Upper lobe of right lung (tissue), 1 donor: ENCODE measurements at regions not wholly inside any gene's neighbourhood (a gene's known extent, or its start where the extent isn't known, plus 50 kb on each side); places are given as distances from the start of the nearest gene placed in this dataset.

Experiments
- ATAC-seq: fragments of 200-7000 bp; cut with Tn5 transposase; one replicate; pipeline ENCODE4 v1.9.1; 2020; ENCODE audit warnings: mild to moderate bottlenecking, moderate library complexity
- DNase-seq: peaks from one replicate; pipeline ENCODE4 v3.0.0-alpha.2; 2020
- H3K27ac ChIP-seq: fragments of 200-600 bp; one replicate; pipeline ENCODE4 v1.8.0; 2022
- H3K27me3 ChIP-seq: fragments of 200-600 bp; one replicate; pipeline ENCODE4 v1.8.0; 2022; ENCODE audit warnings: mild to moderate bottlenecking
- H3K36me3 ChIP-seq: fragments of 200-600 bp; one replicate; pipeline ENCODE4 v1.8.0; 2022
- H3K4me1 ChIP-seq: fragments of 200-600 bp; one replicate; pipeline ENCODE4 v1.8.0; 2022
- H3K4me3 ChIP-seq: fragments of 200-600 bp; one replicate; pipeline ENCODE4 v1.8.0; 2022; ENCODE audit warnings: mild to moderate bottlenecking
- H3K9me3 ChIP-seq: fragments of 200-600 bp; one replicate; pipeline ENCODE4 v1.8.0; 2022
- intact Hi-C: fragments of 100-400 bp; cut with DNase I; formaldehyde crosslinking; loops from one replicate; pipeline ENCODE4 v1.11.0; 2022
- TF ChIP-seq, protein P1 (sequence below): fragments of 200-600 bp; IDR thresholded peaks from one replicate; pipeline ENCODE4 v1.8.0; 2022; ENCODE audit warnings: antibody characterized with exemption
- donor health status: DM: no; HTN: yes; CAD: no; lungs with severe emphysema.

DNA sequence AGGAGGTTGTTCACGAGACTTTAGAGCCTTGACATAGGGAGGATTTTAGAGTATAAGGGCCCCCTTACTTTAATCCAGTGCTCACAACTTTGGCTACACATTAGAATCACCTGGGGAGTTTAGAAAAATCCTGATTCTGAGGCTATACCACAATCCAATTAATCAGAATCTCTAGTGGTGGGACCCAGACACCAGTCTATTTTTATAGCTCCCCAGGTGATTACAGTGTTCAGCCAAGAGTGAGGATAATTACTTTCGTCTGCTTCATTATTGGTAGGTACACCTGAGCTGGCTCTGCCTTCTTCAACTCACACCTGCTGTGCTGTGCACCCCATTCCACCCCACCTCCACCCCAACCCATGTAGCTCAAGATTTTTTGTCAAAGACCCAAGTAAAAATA is 141.3 kb upstream of the EPB41L4A start:
- no peak overlapping the region for H3K27ac ChIP-seq
- TF ChIP-seq, protein P1, sequence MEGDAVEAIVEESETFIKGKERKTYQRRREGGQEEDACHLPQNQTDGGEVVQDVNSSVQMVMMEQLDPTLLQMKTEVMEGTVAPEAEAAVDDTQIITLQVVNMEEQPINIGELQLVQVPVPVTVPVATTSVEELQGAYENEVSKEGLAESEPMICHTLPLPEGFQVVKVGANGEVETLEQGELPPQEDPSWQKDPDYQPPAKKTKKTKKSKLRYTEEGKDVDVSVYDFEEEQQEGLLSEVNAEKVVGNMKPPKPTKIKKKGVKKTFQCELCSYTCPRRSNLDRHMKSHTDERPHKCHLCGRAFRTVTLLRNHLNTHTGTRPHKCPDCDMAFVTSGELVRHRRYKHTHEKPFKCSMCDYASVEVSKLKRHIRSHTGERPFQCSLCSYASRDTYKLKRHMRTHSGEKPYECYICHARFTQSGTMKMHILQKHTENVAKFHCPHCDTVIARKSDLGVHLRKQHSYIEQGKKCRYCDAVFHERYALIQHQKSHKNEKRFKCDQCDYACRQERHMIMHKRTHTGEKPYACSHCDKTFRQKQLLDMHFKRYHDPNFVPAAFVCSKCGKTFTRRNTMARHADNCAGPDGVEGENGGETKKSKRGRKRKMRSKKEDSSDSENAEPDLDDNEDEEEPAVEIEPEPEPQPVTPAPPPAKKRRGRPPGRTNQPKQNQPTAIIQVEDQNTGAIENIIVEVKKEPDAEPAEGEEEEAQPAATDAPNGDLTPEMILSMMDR, result no peak
- H3K4me3 ChIP-seq, result no peak overlapping the region
- intact Hi-C loops, result no loop called here
- no peaks in the 10 kb centered on the region for H3K27me3 ChIP-seq
- no peak for ATAC-seq
- no peaks in the 10 kb centered on the region for H3K36me3 ChIP-seq
- H3K9me3 ChIP-seq, result no peaks in the 10 kb centered on the region
- DNase-seq, result no peak
- no peaks in the 10 kb centered on the region for H3K4me1 ChIP-seq

DNA sequence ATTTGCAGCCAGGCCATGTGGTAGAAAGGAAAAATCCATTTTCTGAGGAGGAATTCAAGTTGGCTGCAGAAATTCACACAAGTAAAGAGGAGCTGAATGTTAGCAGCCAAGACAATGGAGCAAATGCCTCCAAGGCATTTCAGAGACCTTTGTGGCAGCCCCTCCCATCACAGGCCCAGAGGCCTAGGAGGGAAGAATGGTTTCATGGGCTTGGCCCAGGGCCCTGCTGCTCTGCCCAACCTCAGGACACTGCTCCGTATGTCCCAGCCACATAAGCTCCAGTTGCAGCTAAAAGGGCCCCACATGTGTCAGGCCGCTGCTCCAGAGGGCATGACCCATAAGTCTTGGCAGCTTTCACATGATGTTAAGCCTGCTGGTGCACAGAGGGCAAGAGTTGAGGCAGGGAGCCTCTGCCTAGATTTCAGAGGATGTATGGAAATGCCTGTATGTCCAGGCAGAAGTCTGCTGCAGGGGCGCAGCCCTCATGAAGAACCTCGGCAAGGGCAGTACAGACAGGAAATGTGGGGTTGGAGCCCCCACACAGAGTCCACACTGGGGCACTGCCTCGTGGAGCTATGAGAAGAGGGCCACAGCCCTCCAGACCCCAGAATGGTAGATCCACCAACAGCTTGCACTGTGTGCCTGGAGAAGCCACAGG is 144.2 kb upstream of the EPB41L4A start:
- H3K27me3 ChIP-seq, result no peaks in the 10 kb centered on the region
- ATAC-seq (no peak), DNase-seq (no peak)
- H3K9me3 ChIP-seq, result no peaks in the 10 kb centered on the region
- no peak overlapping the region for H3K27ac ChIP-seq
- H3K4me3 ChIP-seq, result no peak overlapping the region
- no peaks in the 10 kb centered on the region for H3K36me3 ChIP-seq
- TF ChIP-seq, protein P1, result no peak
- intact Hi-C loops, result no loop called here
- no peaks in the 10 kb centered on the region for H3K4me1 ChIP-seq

DNA sequence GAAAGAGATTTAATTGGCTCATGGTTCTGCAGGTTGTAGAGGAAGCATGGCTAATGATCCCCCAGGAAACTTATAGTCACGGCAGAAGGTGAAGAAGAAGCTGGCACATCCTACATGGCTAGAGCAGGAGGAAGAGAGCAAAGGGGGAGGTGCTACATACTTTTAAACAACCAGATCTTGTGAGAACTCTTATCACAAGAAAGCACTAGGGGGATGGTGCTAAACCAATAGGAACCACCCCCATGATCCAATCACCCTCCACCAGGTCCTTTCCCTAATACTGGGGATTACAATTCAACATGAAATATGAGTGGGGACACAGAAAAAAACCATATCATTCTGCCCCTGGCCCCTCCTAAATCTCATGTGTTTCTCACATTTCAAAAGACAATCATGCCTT is 147.2 kb upstream of the EPB41L4A start:
- intact Hi-C loops, result no loop called here
- TF ChIP-seq, protein P1, result no peak
- no peaks in the 10 kb centered on the region for H3K4me1 ChIP-seq
- no peak overlapping the region for H3K27ac ChIP-seq
- ATAC-seq (no peak), DNase-seq (no peak)
- H3K27me3 ChIP-seq, result no peaks in the 10 kb centered on the region
- H3K9me3 ChIP-seq, result no peaks in the 10 kb centered on the region
- H3K4me3 ChIP-seq, result no peak overlapping the region
- no peaks in the 10 kb centered on the region for H3K36me3 ChIP-seq

DNA sequence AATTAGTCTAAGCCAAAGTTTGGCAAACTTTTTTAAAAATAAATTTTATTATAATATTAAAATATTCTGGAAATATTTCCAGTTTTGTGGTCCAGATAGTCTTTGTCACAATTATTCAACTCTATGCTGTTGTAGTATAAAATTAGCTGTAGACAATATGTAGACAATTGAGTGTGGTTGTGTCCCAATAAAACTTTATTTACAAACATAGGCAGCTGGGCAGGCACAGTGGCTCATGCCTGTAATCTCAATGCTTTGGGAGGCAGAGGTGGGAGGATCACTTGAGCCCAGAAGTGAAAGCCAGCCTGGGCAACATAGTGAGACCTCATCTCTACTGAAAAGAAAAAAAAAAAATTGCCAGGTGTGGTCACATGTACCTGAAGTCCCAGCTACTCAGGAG is 150.5 kb upstream of the EPB41L4A start:
- no peak overlapping the region for H3K27ac ChIP-seq
- no peak for DNase-seq
- intact Hi-C loops, result no loop called here
- no peaks in the 10 kb centered on the region for H3K4me1 ChIP-seq
- no peaks in the 10 kb centered on the region for H3K9me3 ChIP-seq
- no peak overlapping the region for H3K4me3 ChIP-seq
- no peak for ATAC-seq
- H3K36me3 ChIP-seq, result no peaks in the 10 kb centered on the region
- TF ChIP-seq, protein P1, result no peak
- H3K27me3 ChIP-seq, result no peaks in the 10 kb centered on the region

- Histone ChIP-seq H3K27ac (no peak overlapping the region), H3K4me1 (no peaks in the 10 kb centered on the region), H3K4me3 (no peak overlapping the region), H3K9me3 (no peaks in the 10 kb centered on the region), H3K27me3 (no peaks in the 10 kb centered on the region), H3K36me3 (no peaks in the 10 kb centered on the region)
- intact Hi-C loops, result no loop called here
- no peak for ATAC-seq
- no peak for DNase-seq
- TF ChIP-seq, protein P1, result no peak
Measured at GRCh38 chr5:112570708-112571444, 151.8 kb upstream of the EPB41L4A start.
